GM12878 (cell line): ENCODE measurements at regions not wholly inside any gene's neighbourhood (a gene's known extent, or its start where the extent isn't known, plus 50 kb on each side); places are given as distances from the start of the nearest gene placed in this dataset.

Experiments
- ATAC-seq: fragments of 200-7000 bp; cut with Tn5 transposase; 3 replicates; pipeline ENCODE4 v1.9.1; 2020; ENCODE audit warnings: mild to moderate bottlenecking, moderate library complexity
- BruUV-seq: library from RNA; stranded (reverse); fragments of 400-500 nt; replicated peaks from 2 replicates; lab custom pipeline; 2021; lab: Mats Ljungman, UMichigan
- CTCF ChIA-PET: fragments of 300-600 bp; sonication (Branson Sonifier 250); formaldehyde crosslinking; extraction: SDS; loops from one replicate; lab custom pipeline; 2021; ENCODE audit warnings: inconsistent platforms; lab: Yijun Ruan, JAX
- POLR2A ChIA-PET: fragments of 350-600 bp; formaldehyde crosslinking; extraction: SDS; loops from one replicate; lab custom pipeline; 2021; ENCODE audit warnings: inconsistent platforms; lab: Charles Lee
- RAD21 ChIA-PET: fragments of 300-600 bp; sonication (Branson Sonifier 250); formaldehyde crosslinking; loops from one replicate; lab custom pipeline; 2023; ENCODE audit warnings: antibody characterized with exemption; ENCODE audit not compliant: unreplicated experiment; lab: Charles Lee
- SMC1A ChIA-PET: fragments of 300-600 bp; sonication (Branson Sonifier 250); formaldehyde crosslinking; loops from one replicate; lab custom pipeline; 2023; ENCODE audit not compliant: unreplicated experiment, uncharacterized antibody; lab: Charles Lee
- DNase-seq: peaks from one replicate; pipeline ENCODE4 v3.0.0-alpha.2; 2011; ENCODE audit warnings: low read depth, low spot score
- FAIRE-seq: peaks from 3 replicates; lab custom pipeline; 2011; peaks lifted over from hg19 to GRCh38; lab: Jason Lieb, UNC
- H2AFZ ChIP-seq: 2 replicates; pipeline ENCODE4 v1.6.0; 2011; ENCODE audit warnings: low read depth, low read length, control low read depth; ENCODE audit not compliant: control insufficient read depth
- H3K27ac ChIP-seq: 2 replicates; pipeline ENCODE4 v1.5.1; 2011; ENCODE audit warnings: control low read depth; ENCODE audit not compliant: control insufficient read depth, insufficient read depth
- H3K27me3 ChIP-seq, 2 experiments: replicated peaks in 1 of 2; 2 replicates each; pipeline versions ENCODE4 v1.6.0 to v1.6.1; 2011; ENCODE audit warnings: low read length in 1 of 2; ENCODE audit not compliant: control insufficient read depth in 2 of 2, insufficient read depth in 2 of 2
- H3K36me3 ChIP-seq, 2 experiments: 2 replicates each; pipeline ENCODE4 v1.5.1; 2011; ENCODE audit warnings: low read length in 1 of 2; ENCODE audit not compliant: control insufficient read depth in 2 of 2, insufficient read depth in 2 of 2
- H3K4me1 ChIP-seq: 2 replicates; pipeline ENCODE4 v1.6.1; 2011; ENCODE audit warnings: mild to moderate bottlenecking, low read length, moderate library complexity, mixed read lengths; ENCODE audit not compliant: control insufficient read depth, insufficient read depth
- H3K4me2 ChIP-seq: 2 replicates; pipeline ENCODE4 v1.6.0; 2011; ENCODE audit warnings: control low read depth; ENCODE audit not compliant: control insufficient read depth, insufficient read depth
- H3K4me3 ChIP-seq: fragments of 200-600 bp; sonication (generic); 2 replicates; pipeline ENCODE4 v1.5.1; 2016
- H3K79me2 ChIP-seq: 2 replicates; pipeline ENCODE4 v1.6.0; 2011; ENCODE audit warnings: low read length; ENCODE audit not compliant: control insufficient read depth, insufficient read depth
- H3K9ac ChIP-seq: 2 replicates; pipeline ENCODE4 v1.8.0; 2011; ENCODE audit warnings: low read length, control low read depth, mixed read lengths; ENCODE audit not compliant: control insufficient read depth, insufficient read depth
- H3K9me3 ChIP-seq: replicated peaks from 3 replicates; pipeline ENCODE4 v1.5.1; 2011; ENCODE audit warnings: mild to moderate bottlenecking, low read length; ENCODE audit not compliant: control insufficient read depth, insufficient read depth
- H4K20me1 ChIP-seq: 2 replicates; pipeline ENCODE4 v1.6.0; 2011; ENCODE audit not compliant: control insufficient read depth, insufficient read depth
- BHLHE40 ChIP-seq, 2 experiments: fragments of 450-650 bp in 1 of 2; IDR thresholded peaks; 2 replicates each; pipeline ENCODE4 v1.6.1; 2011 to 2017; ENCODE audit warnings: low read depth in 2 of 2, borderline replicate concordance in 1 of 2, improper control_type of control experiment in 1 of 2, low read length in 1 of 2, mild to moderate bottlenecking in 1 of 2
- FOS ChIP-seq: IDR thresholded peaks from 3 replicates; pipeline ENCODE4 v1.6.1; 2011; ENCODE audit warnings: borderline replicate concordance; ENCODE audit not compliant: insufficient read length; ENCODE audit errors: extremely low read depth
- GATAD2B ChIP-seq: fragments of 450-650 bp; conservative IDR thresholded peaks from 2 replicates; pipeline ENCODE4 v1.6.1; 2017; ENCODE audit warnings: low read depth, mild to moderate bottlenecking, moderate library complexity
- MEF2B ChIP-seq: fragments of 450-650 bp; IDR thresholded peaks from 2 replicates; pipeline ENCODE4 v1.6.1; 2018; ENCODE audit warnings: mild to moderate bottlenecking, moderate library complexity; ENCODE audit not compliant: partially characterized antibody, poor library complexity, severe bottlenecking
- NFYB ChIP-seq: IDR thresholded peaks from 2 replicates; pipeline ENCODE4 v1.6.1; 2011; ENCODE audit warnings: low read depth, mild to moderate bottlenecking, low read length, improper control_type of control experiment, moderate library complexity; ENCODE audit not compliant: insufficient read depth
- PAX5 ChIP-seq: IDR thresholded peaks from 2 replicates; pipeline ENCODE4 v1.6.1; 2011; ENCODE audit warnings: low read depth, low read length, borderline replicate concordance
- PML ChIP-seq: IDR thresholded peaks from 2 replicates; pipeline ENCODE4 v1.6.1; 2012; ENCODE audit warnings: low read length, inconsistent platforms
- TAF1 ChIP-seq: IDR thresholded peaks from 2 replicates; pipeline ENCODE4 v1.6.1; 2011; ENCODE audit warnings: mild to moderate bottlenecking, low read depth, low read length, borderline replicate concordance
- WGBS: methylation state at CpG from one replicate; pipeline ENCODE4 v1.1.6; 2016; ENCODE audit warnings: low lambda C conversion rate; ENCODE audit not compliant: insufficient replicate concordance, insufficient coverage; ENCODE audit errors: missing lambda C conversion rate; 5-methylcytosine and 5-hydroxymethylcytosine counted together
- in situ Hi-C: fragments of 300-500 bp; cut with MboI; formaldehyde crosslinking; loops from 9 replicates; pipeline ENCODE4 v1.14.3; 2018; ENCODE audit warnings: mixed read lengths
- intact Hi-C: fragments of 100-400 bp; cut with micrococcal nuclease; formaldehyde crosslinking; loops from one replicate; pipeline ENCODE4 v1.14.2; 2022; ENCODE audit not compliant: unreplicated experiment
- TF ChIP-seq, protein P1 (sequence below), 3 experiments: IDR thresholded peaks in 2 of 3; conservative IDR thresholded peaks in 1 of 3; 2 replicates each; pipeline ENCODE4 v1.5.1; 2011; ENCODE audit warnings: low read depth in 3 of 3, low read length in 3 of 3, mild to moderate bottlenecking in 3 of 3, control low read depth in 2 of 3, moderate library complexity in 2 of 3, inconsistent platforms in 1 of 3, mixed read lengths in 1 of 3; ENCODE audit not compliant: control insufficient read depth in 2 of 3, insufficient read depth in 1 of 3; ENCODE audit errors: extremely low read depth in 1 of 3
- TF ChIP-seq, protein P2 (sequence below): fragments of 450-650 bp; formaldehyde crosslinking; IDR thresholded peaks from 2 replicates; pipeline ENCODE4 v1.5.0; 2022; ENCODE audit warnings: mild to moderate bottlenecking, missing genetic modification characterization
- TF ChIP-seq, protein P3 (sequence below): fragments of 450-650 bp; IDR thresholded peaks from 2 replicates; pipeline ENCODE4 v1.6.1; 2018; ENCODE audit warnings: mild to moderate bottlenecking, low read depth, moderate library complexity; ENCODE audit not compliant: partially characterized antibody
- TF ChIP-seq, protein P4 (sequence below): IDR thresholded peaks from 2 replicates; pipeline ENCODE4 v1.6.1; 2012; ENCODE audit warnings: low read length, inconsistent platforms

DNA sequence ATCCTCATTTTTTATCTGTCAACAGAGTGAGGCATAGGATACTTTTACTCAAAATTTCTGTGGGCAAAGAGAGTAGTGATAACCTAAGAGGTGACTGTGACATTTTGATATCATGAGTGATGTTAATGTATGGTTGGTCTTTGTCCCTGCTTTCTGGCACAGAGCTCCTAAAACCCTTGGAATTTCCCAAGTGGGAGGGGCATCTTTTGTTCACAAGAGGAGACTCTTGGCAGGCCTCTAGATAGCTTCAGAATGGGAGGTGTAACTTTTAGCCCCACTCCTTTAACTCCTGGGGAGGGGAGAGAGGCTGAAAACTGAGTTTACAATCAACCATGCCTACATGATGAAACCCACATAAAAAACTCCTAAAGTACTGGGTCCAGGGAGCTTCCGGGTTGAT lies 527.8 kb downstream of the RFPL4B start:
- ChIA-PET POLR2A (no interaction called here), RAD21 (interaction anchor here (1.7 kb wide), 1 partner anchor 10 kb away, joined by 3 read pairs; no protein-coding TSS in a partner anchor), SMC1A (interaction anchor here (1.1 to 1.5 kb wide), 3 partner anchors 8 to 1005 kb away, joined by 4 to 7 read pairs (median 4); no protein-coding TSS in a partner anchor), CTCF (interaction anchor here (1.1 to 1.5 kb wide), 3 partner anchors 10 to 1004 kb away, joined by 3 to 8 read pairs (median 4); no protein-coding TSS in a partner anchor)
- Histone ChIP-seq H3K4me3 (no peak overlapping the region), H3K27me3 (no peaks in the 10 kb centered on the region), H3K36me3 (no peaks in the 10 kb centered on the region), H2AFZ (no peak overlapping the region), H4K20me1 (no peaks in the 10 kb centered on the region), H3K4me2 (no peak overlapping the region), H3K9ac (no peak overlapping the region), H3K79me2 (no peaks in the 10 kb centered on the region), H3K4me1 (no peaks in the 10 kb centered on the region), H3K9me3 (no peaks in the 10 kb centered on the region), H3K27ac (no peak overlapping the region)
- DNase-seq (no peak), ATAC-seq (no peak), FAIRE-seq (no peak)
- in situ Hi-C loops, result no loop called here
- no TSS peak for BruUV-seq
- TF ChIP-seq MEF2B (no peak), NFYB (no peak), GATAD2B (no peak), FOS (no peak), TAF1 (no peak), PAX5 (no peak), PML (no peak), BHLHE40 (IDR thresholded peaks at IDR 0.05; ENCODE audit: borderline replicate concordance in 1 of 2, low read depth in 2 of 2, low read length in 1 of 2) (no peak)
- TF ChIP-seq, protein P1, sequence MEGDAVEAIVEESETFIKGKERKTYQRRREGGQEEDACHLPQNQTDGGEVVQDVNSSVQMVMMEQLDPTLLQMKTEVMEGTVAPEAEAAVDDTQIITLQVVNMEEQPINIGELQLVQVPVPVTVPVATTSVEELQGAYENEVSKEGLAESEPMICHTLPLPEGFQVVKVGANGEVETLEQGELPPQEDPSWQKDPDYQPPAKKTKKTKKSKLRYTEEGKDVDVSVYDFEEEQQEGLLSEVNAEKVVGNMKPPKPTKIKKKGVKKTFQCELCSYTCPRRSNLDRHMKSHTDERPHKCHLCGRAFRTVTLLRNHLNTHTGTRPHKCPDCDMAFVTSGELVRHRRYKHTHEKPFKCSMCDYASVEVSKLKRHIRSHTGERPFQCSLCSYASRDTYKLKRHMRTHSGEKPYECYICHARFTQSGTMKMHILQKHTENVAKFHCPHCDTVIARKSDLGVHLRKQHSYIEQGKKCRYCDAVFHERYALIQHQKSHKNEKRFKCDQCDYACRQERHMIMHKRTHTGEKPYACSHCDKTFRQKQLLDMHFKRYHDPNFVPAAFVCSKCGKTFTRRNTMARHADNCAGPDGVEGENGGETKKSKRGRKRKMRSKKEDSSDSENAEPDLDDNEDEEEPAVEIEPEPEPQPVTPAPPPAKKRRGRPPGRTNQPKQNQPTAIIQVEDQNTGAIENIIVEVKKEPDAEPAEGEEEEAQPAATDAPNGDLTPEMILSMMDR (IDR thresholded peaks at IDR 0.05 in 2 of 3, conservative IDR thresholded peaks at IDR 0.05 in 1 of 3; ENCODE audit: control insufficient read depth in 2 of 3, extremely low read depth in 1 of 3, insufficient read depth in 1 of 3, low read depth in 3 of 3, low read length in 3 of 3), result no peak
- TF ChIP-seq, protein P2, sequence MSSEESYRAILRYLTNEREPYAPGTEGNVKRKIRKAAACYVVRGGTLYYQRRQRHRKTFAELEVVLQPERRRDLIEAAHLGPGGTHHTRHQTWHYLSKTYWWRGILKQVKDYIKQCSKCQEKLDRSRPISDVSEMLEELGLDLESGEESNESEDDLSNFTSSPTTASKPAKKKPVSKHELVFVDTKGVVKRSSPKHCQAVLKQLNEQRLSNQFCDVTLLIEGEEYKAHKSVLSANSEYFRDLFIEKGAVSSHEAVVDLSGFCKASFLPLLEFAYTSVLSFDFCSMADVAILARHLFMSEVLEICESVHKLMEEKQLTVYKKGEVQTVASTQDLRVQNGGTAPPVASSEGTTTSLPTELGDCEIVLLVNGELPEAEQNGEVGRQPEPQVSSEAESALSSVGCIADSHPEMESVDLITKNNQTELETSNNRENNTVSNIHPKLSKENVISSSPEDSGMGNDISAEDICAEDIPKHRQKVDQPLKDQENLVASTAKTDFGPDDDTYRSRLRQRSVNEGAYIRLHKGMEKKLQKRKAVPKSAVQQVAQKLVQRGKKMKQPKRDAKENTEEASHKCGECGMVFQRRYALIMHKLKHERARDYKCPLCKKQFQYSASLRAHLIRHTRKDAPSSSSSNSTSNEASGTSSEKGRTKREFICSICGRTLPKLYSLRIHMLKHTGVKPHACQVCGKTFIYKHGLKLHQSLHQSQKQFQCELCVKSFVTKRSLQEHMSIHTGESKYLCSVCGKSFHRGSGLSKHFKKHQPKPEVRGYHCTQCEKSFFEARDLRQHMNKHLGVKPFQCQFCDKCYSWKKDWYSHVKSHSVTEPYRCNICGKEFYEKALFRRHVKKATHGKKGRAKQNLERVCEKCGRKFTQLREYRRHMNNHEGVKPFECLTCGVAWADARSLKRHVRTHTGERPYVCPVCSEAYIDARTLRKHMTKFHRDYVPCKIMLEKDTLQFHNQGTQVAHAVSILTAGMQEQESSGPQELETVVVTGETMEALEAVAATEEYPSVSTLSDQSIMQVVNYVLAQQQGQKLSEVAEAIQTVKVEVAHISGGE (CRISPR knock-in tag), result no peak
- TF ChIP-seq, protein P3, sequence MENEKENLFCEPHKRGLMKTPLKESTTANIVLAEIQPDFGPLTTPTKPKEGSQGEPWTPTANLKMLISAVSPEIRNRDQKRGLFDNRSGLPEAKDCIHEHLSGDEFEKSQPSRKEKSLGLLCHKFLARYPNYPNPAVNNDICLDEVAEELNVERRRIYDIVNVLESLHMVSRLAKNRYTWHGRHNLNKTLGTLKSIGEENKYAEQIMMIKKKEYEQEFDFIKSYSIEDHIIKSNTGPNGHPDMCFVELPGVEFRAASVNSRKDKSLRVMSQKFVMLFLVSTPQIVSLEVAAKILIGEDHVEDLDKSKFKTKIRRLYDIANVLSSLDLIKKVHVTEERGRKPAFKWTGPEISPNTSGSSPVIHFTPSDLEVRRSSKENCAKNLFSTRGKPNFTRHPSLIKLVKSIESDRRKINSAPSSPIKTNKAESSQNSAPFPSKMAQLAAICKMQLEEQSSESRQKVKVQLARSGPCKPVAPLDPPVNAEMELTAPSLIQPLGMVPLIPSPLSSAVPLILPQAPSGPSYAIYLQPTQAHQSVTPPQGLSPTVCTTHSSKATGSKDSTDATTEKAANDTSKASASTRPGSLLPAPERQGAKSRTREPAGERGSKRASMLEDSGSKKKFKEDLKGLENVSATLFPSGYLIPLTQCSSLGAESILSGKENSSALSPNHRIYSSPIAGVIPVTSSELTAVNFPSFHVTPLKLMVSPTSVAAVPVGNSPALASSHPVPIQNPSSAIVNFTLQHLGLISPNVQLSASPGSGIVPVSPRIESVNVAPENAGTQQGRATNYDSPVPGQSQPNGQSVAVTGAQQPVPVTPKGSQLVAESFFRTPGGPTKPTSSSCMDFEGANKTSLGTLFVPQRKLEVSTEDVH, result no peak
- TF ChIP-seq, protein P4, sequence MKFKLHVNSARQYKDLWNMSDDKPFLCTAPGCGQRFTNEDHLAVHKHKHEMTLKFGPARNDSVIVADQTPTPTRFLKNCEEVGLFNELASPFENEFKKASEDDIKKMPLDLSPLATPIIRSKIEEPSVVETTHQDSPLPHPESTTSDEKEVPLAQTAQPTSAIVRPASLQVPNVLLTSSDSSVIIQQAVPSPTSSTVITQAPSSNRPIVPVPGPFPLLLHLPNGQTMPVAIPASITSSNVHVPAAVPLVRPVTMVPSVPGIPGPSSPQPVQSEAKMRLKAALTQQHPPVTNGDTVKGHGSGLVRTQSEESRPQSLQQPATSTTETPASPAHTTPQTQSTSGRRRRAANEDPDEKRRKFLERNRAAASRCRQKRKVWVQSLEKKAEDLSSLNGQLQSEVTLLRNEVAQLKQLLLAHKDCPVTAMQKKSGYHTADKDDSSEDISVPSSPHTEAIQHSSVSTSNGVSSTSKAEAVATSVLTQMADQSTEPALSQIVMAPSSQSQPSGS, result no peak
- 11% methylated on average over 1 of the region's 1 CpG for WGBS
- intact Hi-C loops, result loop anchor here (5.0 kb wide), 1 partner anchor 1032 kb away; no protein-coding TSS in a partner anchor
